GM21825 (cell line): ENCODE measurements at regions not wholly inside any gene's neighbourhood (a gene's known extent, or its start where the extent isn't known, plus 50 kb on each side); places are given as distances from the start of the nearest gene placed in this dataset.
"Not testable (repeated sequence)": the region's sequence is repeated elsewhere in the genome, so short reads cannot be mapped to it uniquely, and the experiment has no call there.

ENCODE experiments used
- ATAC-seq: cut with Tn5 transposase; IDR thresholded peaks from one replicate; pipeline ENCODE4 v1.9.1; 2021; ENCODE audit warnings: mild to moderate bottlenecking, moderate library complexity; ENCODE audit not compliant: unreplicated experiment

DNA sequence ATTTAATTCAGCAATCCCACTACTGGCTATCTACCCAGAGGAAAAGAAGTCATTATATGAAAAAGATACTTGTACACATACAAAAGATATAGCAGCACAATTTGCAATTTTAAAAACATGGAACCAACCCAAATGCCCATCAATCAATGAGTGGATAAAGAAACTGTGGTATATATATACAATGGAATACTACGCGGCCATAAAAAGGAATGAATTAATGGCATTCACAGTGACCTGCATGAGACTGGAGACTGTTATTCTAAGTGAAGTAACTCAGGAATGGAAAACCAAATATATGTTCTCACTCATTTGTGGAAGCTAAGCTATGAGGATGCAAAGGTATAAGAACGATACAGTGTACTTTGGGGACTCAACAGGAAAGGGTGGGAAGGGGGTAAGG is 102.8 kb upstream of the KCNMA1 start:
- ATAC-seq: not testable (repeated sequence)

DNA sequence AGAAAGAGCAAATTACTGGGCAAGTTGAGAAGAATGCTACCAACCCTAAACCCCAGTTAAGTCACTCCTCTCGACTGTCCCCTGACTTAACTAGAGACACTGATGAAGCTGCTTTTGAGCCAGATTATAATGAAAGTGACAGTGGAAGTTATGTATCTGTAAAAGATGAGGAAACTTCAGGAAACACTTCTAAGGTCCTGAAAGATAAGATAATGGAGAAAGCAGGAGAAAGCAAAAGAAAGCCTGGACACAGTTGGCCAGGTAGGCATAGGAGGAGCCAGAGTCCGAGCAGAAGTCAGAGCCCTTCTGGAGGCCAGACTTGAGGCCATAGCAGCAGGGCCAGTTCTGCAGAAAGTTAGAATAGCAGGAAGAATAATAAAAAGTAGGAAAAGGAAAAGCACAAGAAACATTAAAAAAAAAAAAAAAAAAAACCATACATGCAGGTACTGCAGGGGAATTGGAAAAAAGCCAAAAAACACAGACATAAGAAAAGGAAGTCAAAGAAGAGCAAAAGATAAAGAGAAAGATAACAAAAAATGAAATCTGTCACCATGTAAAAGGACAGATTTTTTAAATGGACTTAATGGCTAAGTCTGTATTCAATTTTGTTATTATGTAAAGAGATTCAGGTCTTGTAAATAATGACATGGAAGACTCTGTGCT is 101.0 kb upstream of the KCNMA1 start:
- no peak for ATAC-seq

- ATAC-seq: no peak
These were observed 100.0 kb upstream of the KCNMA1 start for GRCh38 chr10:77737608-77738007.

DNA sequence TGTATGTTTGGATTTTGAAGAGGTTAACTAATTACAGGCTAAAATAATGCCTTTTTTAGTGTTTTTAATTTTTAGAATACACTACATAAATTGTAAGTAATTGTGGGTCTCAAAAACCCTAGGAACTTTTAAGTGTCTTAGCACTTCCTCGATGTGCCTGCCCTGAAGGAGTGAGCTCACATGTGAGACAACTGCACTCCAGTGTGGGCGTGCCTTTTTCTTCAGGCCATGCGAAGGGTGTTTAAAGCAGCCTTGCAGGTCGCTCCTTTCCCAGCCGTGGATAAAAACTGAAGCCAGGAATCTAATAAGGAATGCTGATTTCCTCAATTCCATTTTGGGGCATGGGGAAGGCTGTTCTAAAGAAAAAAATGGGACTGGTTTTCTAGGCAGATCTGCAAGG is 97.5 kb upstream of the KCNMA1 start:
- not testable (repeated sequence) for ATAC-seq

DNA sequence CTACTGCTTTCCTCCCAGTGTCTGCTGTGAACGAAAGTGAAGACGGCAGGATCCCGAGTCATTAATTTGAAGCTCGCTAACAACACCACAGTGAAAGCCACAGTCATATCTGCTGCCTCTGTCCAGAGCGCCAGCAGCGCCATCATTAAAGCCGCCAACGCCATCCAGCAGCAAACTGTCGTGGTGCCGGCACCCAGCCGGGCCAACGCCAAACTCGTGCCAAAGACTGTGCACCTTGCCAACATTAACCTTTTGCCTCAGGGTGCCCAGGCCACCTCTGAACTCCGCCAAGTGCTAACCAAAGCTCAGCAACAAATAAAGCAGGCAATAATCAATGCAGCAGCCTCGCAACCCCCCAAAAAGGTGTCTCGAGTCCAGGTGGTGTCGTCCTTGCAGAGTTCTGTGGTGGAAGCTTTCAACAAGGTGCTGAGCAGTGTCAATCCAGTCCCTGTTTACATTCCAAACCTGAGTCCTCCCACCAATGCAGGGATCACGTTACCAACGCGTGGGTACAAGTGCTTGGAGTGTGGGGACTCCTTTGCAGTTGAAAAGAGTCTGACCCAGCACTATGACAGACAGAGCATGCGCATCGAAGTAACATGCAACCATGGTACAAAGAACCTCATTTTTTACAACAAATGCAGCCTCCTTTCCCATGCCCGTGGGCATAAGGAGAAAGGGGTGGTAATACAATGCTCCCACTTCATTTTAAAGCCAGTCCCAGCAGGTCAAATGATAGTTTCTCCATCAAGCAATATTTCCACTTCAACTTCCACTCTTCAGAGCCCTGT is 94.8 kb upstream of the KCNMA1 start:
- no peak for ATAC-seq

DNA sequence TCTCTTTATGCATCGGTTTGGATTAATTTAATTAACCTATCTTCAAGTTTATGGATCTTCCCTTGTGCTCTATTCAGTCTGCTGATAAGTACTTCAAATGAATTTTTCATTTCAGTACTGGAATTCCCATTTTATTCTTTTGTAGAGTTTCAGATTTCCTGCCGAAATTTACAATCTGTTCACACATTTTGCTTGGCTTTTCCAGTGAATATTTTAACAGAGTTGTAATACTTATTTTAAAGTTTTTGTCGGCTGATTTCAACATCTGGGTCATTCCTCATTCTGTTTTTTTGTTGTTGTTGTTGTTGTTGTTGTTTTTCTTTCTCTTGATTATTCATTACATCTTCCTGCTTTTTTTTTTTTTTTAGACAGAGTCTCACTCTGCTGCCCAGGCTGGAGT is 89.9 kb upstream of the KCNMA1 start:
- no peak for ATAC-seq

GRCh38 chr10:77726732-77727131 is 89.1 kb upstream of the KCNMA1 start:
- no peak for ATAC-seq

DNA sequence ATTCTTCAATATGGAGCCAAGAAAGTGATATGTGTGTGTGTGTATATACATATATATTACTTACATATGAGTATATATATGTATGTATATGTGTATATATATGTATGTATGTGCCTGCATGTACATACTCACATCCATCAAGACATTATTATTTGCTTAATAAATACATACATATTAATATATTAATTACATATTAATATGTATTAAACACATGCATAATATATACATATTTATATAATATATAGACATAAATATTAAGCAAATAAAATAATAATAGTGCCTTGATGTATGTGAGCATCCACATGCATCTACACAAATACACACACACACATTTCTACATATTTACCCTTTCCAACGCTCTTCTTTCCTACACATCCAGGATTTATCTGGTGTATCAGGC is 88.7 kb upstream of the KCNMA1 start:
- ATAC-seq: no peak

DNA sequence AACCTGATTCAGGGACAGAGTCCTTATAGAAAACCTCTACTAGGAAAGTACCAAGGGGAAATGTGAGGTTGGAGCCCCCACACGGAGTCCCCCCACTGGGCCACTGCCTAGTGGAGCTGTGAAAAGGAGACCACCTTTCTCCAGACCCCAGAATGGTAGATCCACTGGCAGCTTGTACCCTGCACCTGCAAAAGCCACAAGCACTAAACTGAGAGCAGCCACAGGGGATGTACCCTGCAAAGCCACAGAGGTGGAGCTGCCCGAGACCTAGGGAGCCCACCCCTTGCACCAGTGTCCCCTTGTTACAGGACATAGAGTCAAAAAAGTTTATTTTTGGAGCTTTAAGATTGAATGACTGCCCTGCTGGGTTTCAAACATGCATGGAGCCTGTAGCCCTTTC is 87.2 kb upstream of the KCNMA1 start:
- ATAC-seq: no peak

- no peak for ATAC-seq
These were observed 85.8 kb upstream of the KCNMA1 start for GRCh38 chr10:77723376-77723775.

DNA sequence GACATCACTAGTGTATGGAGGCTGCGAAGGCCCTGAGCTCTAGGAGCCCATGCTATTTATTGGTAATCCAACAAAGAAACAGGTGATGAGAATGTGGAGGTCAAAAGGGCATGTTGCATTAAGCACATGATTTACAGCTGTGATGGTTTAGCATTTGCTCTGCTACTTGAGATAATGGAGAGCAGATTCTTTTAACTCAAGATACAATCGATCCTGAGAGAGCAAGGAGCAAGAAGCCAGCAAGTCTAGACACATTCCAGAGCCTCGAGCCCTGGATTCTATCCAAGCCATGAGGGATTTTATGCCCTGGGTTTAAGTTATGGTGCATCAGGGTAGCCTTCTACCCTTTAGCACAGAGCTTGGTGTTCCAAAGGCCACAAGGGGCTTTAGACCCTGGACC is 85.3 kb upstream of the KCNMA1 start:
- not testable (repeated sequence) for ATAC-seq

DNA sequence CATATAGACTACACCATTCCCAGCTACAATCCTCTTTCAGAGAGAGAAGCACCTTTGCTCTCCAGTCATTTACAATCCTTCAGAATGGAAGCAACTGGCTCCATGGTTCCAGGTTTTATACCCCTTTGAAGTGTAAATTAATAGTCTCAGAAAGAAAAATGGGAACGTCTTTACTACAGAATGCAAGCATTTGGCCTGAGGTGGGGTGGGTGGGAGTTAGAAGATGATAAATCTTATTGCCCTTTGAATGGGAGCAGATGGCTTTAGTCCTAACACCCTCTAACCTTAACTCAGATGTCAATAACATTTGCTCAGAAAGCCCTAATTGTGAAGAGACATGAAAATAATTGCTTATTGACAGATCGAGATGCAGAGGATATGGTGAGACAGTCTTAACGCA is 84.2 kb upstream of the KCNMA1 start:
- ATAC-seq: no peak

- no peak for ATAC-seq
These were observed 81.3 kb upstream of the KCNMA1 start for GRCh38 chr10:77718957-77719356.

- not testable (repeated sequence) for ATAC-seq
These were observed 80.7 kb upstream of the KCNMA1 start for GRCh38 chr10:77718312-77718711.

DNA sequence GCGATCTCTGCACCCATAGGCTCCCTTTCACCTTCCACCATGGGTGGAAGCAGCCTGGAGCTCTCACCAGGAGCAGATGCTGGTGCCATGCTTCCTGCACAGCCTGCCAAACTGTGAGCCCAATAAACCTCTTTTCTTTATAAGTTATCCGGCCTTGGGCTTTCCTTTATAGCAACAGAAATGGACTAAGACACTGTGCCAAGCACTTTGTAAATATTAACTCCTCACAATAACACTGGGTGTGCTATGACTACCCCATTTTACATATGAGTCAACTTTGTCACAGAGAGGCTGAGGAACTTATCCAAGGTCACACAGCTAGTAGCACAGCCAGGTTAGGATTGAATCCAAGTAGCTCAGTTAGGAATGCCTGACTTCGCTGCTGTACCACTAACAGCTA is 79.7 kb upstream of the KCNMA1 start:
- no peak for ATAC-seq

GRCh38 chr10:77716458-77717317 is 79.1 kb upstream of the KCNMA1 start:
- ATAC-seq: no peak

DNA sequence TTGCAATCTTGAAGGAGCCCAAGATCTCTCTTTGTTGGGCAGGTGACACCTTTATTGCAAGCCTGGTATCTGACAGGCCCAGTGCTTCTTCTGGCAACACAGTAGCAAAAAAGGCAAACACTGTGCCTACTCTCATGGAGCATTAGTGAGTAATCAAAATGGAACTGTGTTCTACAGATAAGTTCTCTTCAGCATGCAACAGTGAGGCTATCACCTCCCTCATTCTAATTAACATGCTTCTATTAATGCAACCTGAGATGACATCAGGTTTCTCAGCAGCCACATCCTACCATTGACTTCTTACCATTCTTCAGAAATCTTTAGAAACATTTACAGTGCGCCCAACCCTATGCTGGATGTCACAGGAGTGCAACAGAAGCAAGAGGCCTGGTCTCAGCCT is 77.9 kb upstream of the KCNMA1 start:
- ATAC-seq: no peak

GRCh38 chr10:77715088-77715487 is 77.5 kb upstream of the KCNMA1 start:
- no peak for ATAC-seq

DNA sequence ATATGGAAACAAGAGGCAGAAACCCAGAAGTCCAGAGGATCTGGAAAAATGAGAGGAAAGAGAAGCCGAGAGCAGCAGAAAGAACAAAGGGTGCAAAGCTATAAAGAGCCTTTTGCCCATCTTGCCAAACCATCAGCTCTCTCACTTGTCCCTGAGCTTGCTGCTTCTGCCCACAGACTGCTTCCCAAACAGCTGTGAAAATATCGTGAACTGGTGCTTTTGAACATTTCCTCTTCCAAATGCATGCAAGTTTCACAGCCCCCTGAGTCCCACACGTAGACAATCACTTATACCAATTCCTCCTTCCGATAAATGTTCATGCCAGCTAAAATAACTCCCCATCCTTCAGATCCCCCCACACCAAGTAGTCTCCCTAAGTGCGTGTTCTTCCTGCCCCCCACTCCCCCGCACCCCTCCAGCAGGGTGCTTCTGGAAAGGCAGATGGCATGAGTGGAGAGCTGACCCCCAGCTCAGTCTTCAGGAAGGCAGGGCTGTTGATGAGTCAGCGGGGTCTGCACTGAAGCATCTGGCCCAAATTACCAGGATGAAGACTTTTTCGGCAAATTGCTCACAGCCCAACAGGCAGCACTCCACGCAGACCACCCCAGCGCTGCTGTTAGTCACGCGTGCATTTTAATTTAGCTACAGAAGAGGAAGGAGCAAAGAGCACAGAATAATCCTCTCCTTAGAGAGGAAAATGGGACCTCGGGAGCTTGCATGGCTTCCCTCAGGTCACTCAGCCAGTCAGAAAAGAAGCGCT is 76.1 kb upstream of the KCNMA1 start:
- no peak for ATAC-seq

DNA sequence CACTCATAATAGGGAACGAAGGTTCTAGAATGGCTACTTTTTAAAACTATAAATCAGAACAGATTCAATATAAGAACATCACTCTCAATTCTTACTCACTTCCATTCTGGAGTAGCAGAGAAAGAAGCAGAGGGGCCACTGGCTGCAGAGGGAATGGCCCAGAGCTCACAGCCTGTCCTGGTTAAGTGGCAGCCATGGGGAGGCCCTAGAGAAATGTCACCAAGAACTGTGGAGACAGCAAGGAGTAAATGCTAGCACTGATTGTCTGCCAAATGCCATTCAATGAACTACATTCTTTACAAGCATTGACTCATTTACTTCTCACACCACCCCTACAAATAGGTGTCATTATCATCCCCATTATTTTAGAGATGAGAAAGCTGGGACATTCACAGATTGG is 74.6 kb upstream of the KCNMA1 start:
- ATAC-seq: no peak

GRCh38 chr10:77711683-77712049 is 74.1 kb upstream of the KCNMA1 start:
- no peak for ATAC-seq
